ENCODE measurements at regions not wholly inside any gene's neighbourhood (a gene's known extent, or its start where the extent isn't known, plus 50 kb on each side); places are given as distances from the start of the nearest gene placed in this dataset.
"Not testable (repeated sequence)": the region's sequence is repeated elsewhere in the genome, so short reads cannot be mapped to it uniquely, and the experiment has no call there.

GRCh38 chr21:5108048-5108775 is 5413.2 kb upstream of the TPTE start:
- H3K27ac Mint-ChIP-seq, H3K27me3 Mint-ChIP-seq: not testable (repeated sequence)

GRCh38 chr21:5111197-5111596 is 5410.2 kb upstream of the TPTE start:
- not testable (repeated sequence) for H3K9me3 Mint-ChIP-seq; H3K27me3 Mint-ChIP-seq; H3K4me3 Mint-ChIP-seq; H3K27ac Mint-ChIP-seq; H3K36me3 Mint-ChIP-seq (ENCODE audit: low read depth); H3K4me1 Mint-ChIP-seq (ENCODE audit: low read depth)

More at GRCh38 chr21:5108048-5108775, 5413.2 kb upstream of the TPTE start:
- H3K4me3 Mint-ChIP-seq; H3K9me3 Mint-ChIP-seq; H3K36me3 Mint-ChIP-seq (ENCODE audit: low read depth): not testable (repeated sequence)
- peaks cover 12% of the 10 kb centered on the region for H3K4me1 Mint-ChIP-seq (ENCODE audit: low read depth)

GRCh38 chr21:5113092-5113491 is 5408.3 kb upstream of the TPTE start:
- not testable (repeated sequence) for H3K27ac Mint-ChIP-seq; H3K4me1 Mint-ChIP-seq (ENCODE audit: low read depth); H3K4me3 Mint-ChIP-seq

GRCh38 chr21:5114468-5114867 is 5406.9 kb upstream of the TPTE start:
- H3K36me3 Mint-ChIP-seq (ENCODE audit: low read depth); H3K9me3 Mint-ChIP-seq; H3K4me1 Mint-ChIP-seq (ENCODE audit: low read depth); H3K27ac Mint-ChIP-seq; H3K4me3 Mint-ChIP-seq; H3K27me3 Mint-ChIP-seq: not testable (repeated sequence)

More at GRCh38 chr21:5113092-5113491, 5408.3 kb upstream of the TPTE start:
- not testable (repeated sequence) for H3K9me3 Mint-ChIP-seq; H3K36me3 Mint-ChIP-seq (ENCODE audit: low read depth); H3K27me3 Mint-ChIP-seq

- not testable (repeated sequence) for H3K4me1 Mint-ChIP-seq (ENCODE audit: low read depth); H3K36me3 Mint-ChIP-seq (ENCODE audit: low read depth); H3K27ac Mint-ChIP-seq; H3K4me3 Mint-ChIP-seq; H3K27me3 Mint-ChIP-seq; H3K9me3 Mint-ChIP-seq
Observed at GRCh38 chr21:5114893-5115645, 5406.3 kb upstream of the TPTE start.

- H3K27ac Mint-ChIP-seq; H3K27me3 Mint-ChIP-seq; H3K4me3 Mint-ChIP-seq; H3K9me3 Mint-ChIP-seq; H3K36me3 Mint-ChIP-seq (ENCODE audit: low read depth); H3K4me1 Mint-ChIP-seq (ENCODE audit: low read depth): not testable (repeated sequence)
Observed at GRCh38 chr21:5115646-5116343, 5405.6 kb upstream of the TPTE start.

GRCh38 chr21:5116344-5117123 is 5404.8 kb upstream of the TPTE start:
- H3K36me3 Mint-ChIP-seq (ENCODE audit: low read depth); H3K4me3 Mint-ChIP-seq; H3K9me3 Mint-ChIP-seq; H3K4me1 Mint-ChIP-seq (ENCODE audit: low read depth); H3K27ac Mint-ChIP-seq; H3K27me3 Mint-ChIP-seq: not testable (repeated sequence)

GRCh38 chr21:5117135-5117534 is 5404.2 kb upstream of the TPTE start:
- not testable (repeated sequence) for H3K27me3 Mint-ChIP-seq; H3K27ac Mint-ChIP-seq; H3K4me1 Mint-ChIP-seq (ENCODE audit: low read depth); H3K4me3 Mint-ChIP-seq; H3K9me3 Mint-ChIP-seq; H3K36me3 Mint-ChIP-seq (ENCODE audit: low read depth)

- not testable (repeated sequence) for H3K27me3 Mint-ChIP-seq; H3K4me1 Mint-ChIP-seq (ENCODE audit: low read depth); H3K9me3 Mint-ChIP-seq; H3K4me3 Mint-ChIP-seq; H3K36me3 Mint-ChIP-seq (ENCODE audit: low read depth); H3K27ac Mint-ChIP-seq
Observed at GRCh38 chr21:5117666-5118295, 5403.6 kb upstream of the TPTE start.

- H3K36me3 Mint-ChIP-seq (ENCODE audit: low read depth); H3K27ac Mint-ChIP-seq; H3K9me3 Mint-ChIP-seq; H3K4me1 Mint-ChIP-seq (ENCODE audit: low read depth); H3K27me3 Mint-ChIP-seq; H3K4me3 Mint-ChIP-seq: not testable (repeated sequence)
Observed at GRCh38 chr21:5118296-5118679, 5403.1 kb upstream of the TPTE start.

- H3K9me3 Mint-ChIP-seq; H3K27ac Mint-ChIP-seq; H3K36me3 Mint-ChIP-seq (ENCODE audit: low read depth); H3K27me3 Mint-ChIP-seq; H3K4me1 Mint-ChIP-seq (ENCODE audit: low read depth); H3K4me3 Mint-ChIP-seq: not testable (repeated sequence)
Observed at GRCh38 chr21:5119179-5119578, 5402.2 kb upstream of the TPTE start.

GRCh38 chr21:5121399-5121798 is 5400.0 kb upstream of the TPTE start:
- H3K27me3 Mint-ChIP-seq; H3K9me3 Mint-ChIP-seq; H3K4me1 Mint-ChIP-seq (ENCODE audit: low read depth); H3K36me3 Mint-ChIP-seq (ENCODE audit: low read depth); H3K4me3 Mint-ChIP-seq; H3K27ac Mint-ChIP-seq: not testable (repeated sequence)

- not testable (repeated sequence) for H3K9me3 Mint-ChIP-seq; H3K27me3 Mint-ChIP-seq; H3K4me3 Mint-ChIP-seq; H3K36me3 Mint-ChIP-seq (ENCODE audit: low read depth); H3K4me1 Mint-ChIP-seq (ENCODE audit: low read depth)
- peak overlapping the region; percentile 36 for H3K27ac Mint-ChIP-seq
Observed at GRCh38 chr21:5121849-5122248, 5399.5 kb upstream of the TPTE start.

GRCh38 chr21:5123655-5124054 is 5397.7 kb upstream of the TPTE start:
- H3K4me3 Mint-ChIP-seq; H3K4me1 Mint-ChIP-seq (ENCODE audit: low read depth); H3K36me3 Mint-ChIP-seq (ENCODE audit: low read depth); H3K27ac Mint-ChIP-seq; H3K9me3 Mint-ChIP-seq; H3K27me3 Mint-ChIP-seq: not testable (repeated sequence)

- H3K4me3 Mint-ChIP-seq, result peak overlapping the region; percentile 63
- H3K27ac Mint-ChIP-seq; H3K4me1 Mint-ChIP-seq (ENCODE audit: low read depth); H3K9me3 Mint-ChIP-seq; H3K27me3 Mint-ChIP-seq; H3K36me3 Mint-ChIP-seq (ENCODE audit: low read depth): not testable (repeated sequence)
Observed at GRCh38 chr21:5128261-5128660, 5393.1 kb upstream of the TPTE start.

Data from stimulated activated naive CD8-positive, alpha-beta T cell treated with anti-CD3 and anti-CD28 coated beads, Interleukin-15, Interleukin-2, amounts not matched to agents 100 ng/mL and 50 ng/mL, for 24 hours (primary cell).